OCI-LY3 (cell line): ENCODE measurements at regions not wholly inside any gene's neighbourhood (a gene's known extent, or its start where the extent isn't known, plus 50 kb on each side); places are given as distances from the start of the nearest gene placed in this dataset.

Experiments used
- EZH2phosphoT487 ChIP-seq: fragments of 200-600 bp; shearing (Covaris generic); IDR thresholded peaks from 2 replicates; pipeline ENCODE4 v1.6.1; 2018; ENCODE audit warnings: antibody characterized with exemption, mixed run types, low read depth
- TF ChIP-seq, protein P1 (sequence below): fragments of 200-600, 300-600 bp; sonication (generic); IDR thresholded peaks from 2 replicates; pipeline ENCODE4 v1.5.1; 2014; ENCODE audit warnings: antibody characterized with exemption, low read length, low read depth

DNA sequence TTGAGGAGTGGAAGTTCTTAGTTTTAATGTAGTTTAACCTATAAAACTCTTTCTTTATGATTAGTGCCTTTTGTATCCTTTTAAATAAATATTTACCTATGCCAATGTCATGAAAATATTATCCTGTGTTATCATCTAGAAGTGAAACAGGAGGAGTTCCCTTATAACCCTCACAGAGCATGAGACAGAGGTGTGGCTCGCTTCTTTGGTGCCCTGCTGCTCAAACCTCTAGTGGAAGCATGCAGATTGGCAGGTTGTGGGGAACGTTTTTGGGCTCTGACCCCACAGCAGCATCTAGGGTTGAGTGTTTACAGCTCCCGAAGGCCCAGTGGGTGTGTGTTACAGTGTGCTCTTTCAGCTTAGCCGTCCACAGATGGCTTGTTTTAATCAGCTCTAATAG, 459.4 kb upstream of the AZI2 start:
- TF ChIP-seq, protein P1, sequence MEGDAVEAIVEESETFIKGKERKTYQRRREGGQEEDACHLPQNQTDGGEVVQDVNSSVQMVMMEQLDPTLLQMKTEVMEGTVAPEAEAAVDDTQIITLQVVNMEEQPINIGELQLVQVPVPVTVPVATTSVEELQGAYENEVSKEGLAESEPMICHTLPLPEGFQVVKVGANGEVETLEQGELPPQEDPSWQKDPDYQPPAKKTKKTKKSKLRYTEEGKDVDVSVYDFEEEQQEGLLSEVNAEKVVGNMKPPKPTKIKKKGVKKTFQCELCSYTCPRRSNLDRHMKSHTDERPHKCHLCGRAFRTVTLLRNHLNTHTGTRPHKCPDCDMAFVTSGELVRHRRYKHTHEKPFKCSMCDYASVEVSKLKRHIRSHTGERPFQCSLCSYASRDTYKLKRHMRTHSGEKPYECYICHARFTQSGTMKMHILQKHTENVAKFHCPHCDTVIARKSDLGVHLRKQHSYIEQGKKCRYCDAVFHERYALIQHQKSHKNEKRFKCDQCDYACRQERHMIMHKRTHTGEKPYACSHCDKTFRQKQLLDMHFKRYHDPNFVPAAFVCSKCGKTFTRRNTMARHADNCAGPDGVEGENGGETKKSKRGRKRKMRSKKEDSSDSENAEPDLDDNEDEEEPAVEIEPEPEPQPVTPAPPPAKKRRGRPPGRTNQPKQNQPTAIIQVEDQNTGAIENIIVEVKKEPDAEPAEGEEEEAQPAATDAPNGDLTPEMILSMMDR, result no peak
- TF ChIP-seq EZH2phosphoT487, result no peak
